ENCODE measurements at regions not wholly inside any gene's neighbourhood (a gene's known extent, or its start where the extent isn't known, plus 50 kb on each side); places are given as distances from the start of the nearest gene placed in this dataset.

GRCh38 chr1:29921741-29922140 is 685.4 kb downstream of the PTPRU start:
- ChIA-PET POLR2A (no interaction called here), RAD21 (ENCODE audit: unreplicated experiment) (no interaction called here), CTCF (interaction anchor here (0.9 kb wide), 1 partner anchor 15 kb away, joined by 3 read pairs; no protein-coding TSS in a partner anchor), SMC1A (ENCODE audit: uncharacterized antibody, unreplicated experiment) (interaction anchor here (0.8 kb wide), 1 partner anchor 374 kb away, joined by 3 read pairs; no protein-coding TSS in a partner anchor)
- Histone ChIP-seq H3K79me2 (ENCODE audit: control insufficient read depth, insufficient read depth, low read length) (no peaks in the 10 kb centered on the region), H2AFZ (ENCODE audit: control insufficient read depth, low read depth, low read length) (no peak overlapping the region), H3K9ac (ENCODE audit: control insufficient read depth, insufficient read depth, low read length) (no peak overlapping the region), H3K4me1 (ENCODE audit: control insufficient read depth, insufficient read depth, low read length) (no peaks in the 10 kb centered on the region), H3K4me3 (no peak overlapping the region), H3K27me3 (replicated peaks in 1 of 2; ENCODE audit: control insufficient read depth in 2 of 2, insufficient read depth in 2 of 2, low read length in 1 of 2) (no peaks in the 10 kb centered on the region; a peak in 1 of 4 replicates), H3K36me3 (ENCODE audit: control insufficient read depth in 2 of 2, insufficient read depth in 2 of 2, low read length in 1 of 2) (no peaks in the 10 kb centered on the region), H3K27ac (ENCODE audit: control insufficient read depth, insufficient read depth) (no peak overlapping the region), H3K9me3 (replicated peaks; ENCODE audit: control insufficient read depth, insufficient read depth, low read length) (no peaks in the 10 kb centered on the region), H4K20me1 (ENCODE audit: control insufficient read depth, insufficient read depth) (no peaks in the 10 kb centered on the region), H3K4me2 (ENCODE audit: control insufficient read depth, insufficient read depth) (no peak overlapping the region)
- ATAC-seq (no peak), FAIRE-seq (no peak), DNase-seq (ENCODE audit: low read depth, low spot score) (no peak)
- intact Hi-C loops (cut with micrococcal nuclease; ENCODE audit: unreplicated experiment) (no loop called here), in situ Hi-C loops (cut with MboI) (no loop called here)
- 50% methylated on average over 1 of the region's 2 CpGs for WGBS (ENCODE audit: insufficient coverage, insufficient replicate concordance, low lambda C conversion rate, missing lambda C conversion rate)
- no peak for TF ChIP-seq MTA2 (IDR thresholded peaks at IDR 0.05; ENCODE audit: low read depth)
- TF ChIP-seq, protein P1, sequence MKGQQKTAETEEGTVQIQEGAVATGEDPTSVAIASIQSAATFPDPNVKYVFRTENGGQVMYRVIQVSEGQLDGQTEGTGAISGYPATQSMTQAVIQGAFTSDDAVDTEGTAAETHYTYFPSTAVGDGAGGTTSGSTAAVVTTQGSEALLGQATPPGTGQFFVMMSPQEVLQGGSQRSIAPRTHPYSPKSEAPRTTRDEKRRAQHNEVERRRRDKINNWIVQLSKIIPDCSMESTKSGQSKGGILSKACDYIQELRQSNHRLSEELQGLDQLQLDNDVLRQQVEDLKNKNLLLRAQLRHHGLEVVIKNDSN (IDR thresholded peaks at IDR 0.05; ENCODE audit: borderline replicate concordance, extremely low read length, insufficient read depth, low read depth, low read length): no peak
- BruUV-seq (replicated peaks): no TSS peak

DNA sequence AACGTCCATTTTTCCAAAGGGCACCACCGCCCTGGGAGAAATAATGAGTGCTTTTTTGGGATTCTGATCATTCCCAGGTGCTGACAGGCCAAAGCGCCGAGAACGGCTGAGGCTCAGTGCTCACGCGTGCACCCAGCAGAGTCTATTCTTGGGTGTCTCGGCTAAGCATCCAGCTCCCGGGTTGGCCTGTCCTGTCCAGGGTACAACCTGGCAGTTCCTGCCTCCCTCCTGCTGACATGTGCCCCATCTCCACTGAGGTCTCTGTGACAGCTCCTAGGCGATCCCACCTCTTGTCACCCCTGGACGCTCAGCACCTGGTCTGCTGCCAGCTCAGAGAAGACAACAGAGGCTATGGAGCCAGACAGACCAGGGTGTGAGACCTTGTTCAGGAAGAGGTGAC is 684.5 kb downstream of the PTPRU start:
- Histone ChIP-seq H3K27ac (ENCODE audit: control insufficient read depth, insufficient read depth) (no peak overlapping the region), H3K4me2 (ENCODE audit: control insufficient read depth, insufficient read depth) (no peak overlapping the region), H3K4me3 (no peak overlapping the region), H3K9ac (ENCODE audit: control insufficient read depth, insufficient read depth, low read length) (no peak overlapping the region), H3K4me1 (ENCODE audit: control insufficient read depth, insufficient read depth, low read length) (no peaks in the 10 kb centered on the region), H2AFZ (ENCODE audit: control insufficient read depth, low read depth, low read length) (no peak overlapping the region), H3K79me2 (ENCODE audit: control insufficient read depth, insufficient read depth, low read length) (no peaks in the 10 kb centered on the region), H4K20me1 (ENCODE audit: control insufficient read depth, insufficient read depth) (no peaks in the 10 kb centered on the region), H3K27me3 (replicated peaks in 1 of 2; ENCODE audit: control insufficient read depth in 2 of 2, insufficient read depth in 2 of 2, low read length in 1 of 2) (no peaks in the 10 kb centered on the region; a peak in 1 of 4 replicates), H3K36me3 (ENCODE audit: control insufficient read depth in 2 of 2, insufficient read depth in 2 of 2, low read length in 1 of 2) (no peaks in the 10 kb centered on the region), H3K9me3 (replicated peaks; ENCODE audit: control insufficient read depth, insufficient read depth, low read length) (no peaks in the 10 kb centered on the region)
- ChIA-PET RAD21 (ENCODE audit: unreplicated experiment) (no interaction called here), CTCF (no interaction called here), POLR2A (interaction anchor here (0.6 kb wide), 1 partner anchor 9 kb away, joined by 3 read pairs; no protein-coding TSS in a partner anchor), SMC1A (ENCODE audit: uncharacterized antibody, unreplicated experiment) (interaction anchor here (0.8 kb wide), 1 partner anchor 375 kb away, joined by 3 read pairs; no protein-coding TSS in a partner anchor)
- no peak for DNase-seq (ENCODE audit: low read depth, low spot score)
- no peak for ATAC-seq
- BruUV-seq (replicated peaks): no TSS peak
- in situ Hi-C loops (cut with MboI): no loop called here
- FAIRE-seq: no peak
- intact Hi-C loops (cut with micrococcal nuclease; ENCODE audit: unreplicated experiment): no loop called here
- 30% methylated on average over 11 of the region's 11 CpGs for WGBS (ENCODE audit: insufficient coverage, insufficient replicate concordance, low lambda C conversion rate, missing lambda C conversion rate)
- no peak for TF ChIP-seq CREM (IDR thresholded peaks at IDR 0.05; ENCODE audit: low read depth)
- TF ChIP-seq RB1 (IDR thresholded peaks at IDR 0.05; ENCODE audit: borderline replicate concordance): no peak
- TF ChIP-seq ZBTB4 (CRISPR knock-in tag; IDR thresholded peaks at IDR 0.05): no peak
- no peak for TF ChIP-seq SIX5 (IDR thresholded peaks at IDR 0.05; ENCODE audit: low read depth, low read length, severe bottlenecking)
- TF ChIP-seq, protein P2, sequence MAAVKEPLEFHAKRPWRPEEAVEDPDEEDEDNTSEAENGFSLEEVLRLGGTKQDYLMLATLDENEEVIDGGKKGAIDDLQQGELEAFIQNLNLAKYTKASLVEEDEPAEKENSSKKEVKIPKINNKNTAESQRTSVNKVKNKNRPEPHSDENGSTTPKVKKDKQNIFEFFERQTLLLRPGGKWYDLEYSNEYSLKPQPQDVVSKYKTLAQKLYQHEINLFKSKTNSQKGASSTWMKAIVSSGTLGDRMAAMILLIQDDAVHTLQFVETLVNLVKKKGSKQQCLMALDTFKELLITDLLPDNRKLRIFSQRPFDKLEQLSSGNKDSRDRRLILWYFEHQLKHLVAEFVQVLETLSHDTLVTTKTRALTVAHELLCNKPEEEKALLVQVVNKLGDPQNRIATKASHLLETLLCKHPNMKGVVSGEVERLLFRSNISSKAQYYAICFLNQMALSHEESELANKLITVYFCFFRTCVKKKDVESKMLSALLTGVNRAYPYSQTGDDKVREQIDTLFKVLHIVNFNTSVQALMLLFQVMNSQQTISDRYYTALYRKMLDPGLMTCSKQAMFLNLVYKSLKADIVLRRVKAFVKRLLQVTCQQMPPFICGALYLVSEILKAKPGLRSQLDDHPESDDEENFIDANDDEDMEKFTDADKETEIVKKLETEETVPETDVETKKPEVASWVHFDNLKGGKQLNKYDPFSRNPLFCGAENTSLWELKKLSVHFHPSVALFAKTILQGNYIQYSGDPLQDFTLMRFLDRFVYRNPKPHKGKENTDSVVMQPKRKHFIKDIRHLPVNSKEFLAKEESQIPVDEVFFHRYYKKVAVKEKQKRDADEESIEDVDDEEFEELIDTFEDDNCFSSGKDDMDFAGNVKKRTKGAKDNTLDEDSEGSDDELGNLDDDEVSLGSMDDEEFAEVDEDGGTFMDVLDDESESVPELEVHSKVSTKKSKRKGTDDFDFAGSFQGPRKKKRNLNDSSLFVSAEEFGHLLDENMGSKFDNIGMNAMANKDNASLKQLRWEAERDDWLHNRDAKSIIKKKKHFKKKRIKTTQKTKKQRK (IDR thresholded peaks at IDR 0.05; ENCODE audit: low read depth, low read length): no peak
- TF ChIP-seq CHD4 (IDR thresholded peaks at IDR 0.05): no peak
- TF ChIP-seq MYB (IDR thresholded peaks at IDR 0.05; ENCODE audit: borderline replicate concordance, low read depth, low read length): no peak
